Trophoblast cell (in vitro differentiated cells and primary cell): ENCODE measurements at regions not wholly inside any gene's neighbourhood (a gene's known extent, or its start where the extent isn't known, plus 50 kb on each side); places are given as distances from the start of the nearest gene placed in this dataset.

Source experiments
- DNase-seq, 2 donors: peaks; one replicate each; pipeline ENCODE4 v3.0.0-alpha.2; 2016
- H2AFZ ChIP-seq: 2 replicates; pipeline ENCODE4 v1.6.1; 2013; ENCODE audit warnings: low read length, moderate library complexity, mild to moderate bottlenecking; ENCODE audit not compliant: insufficient read depth, poor library complexity
- H2AK5ac ChIP-seq: 2 replicates; pipeline ENCODE4 v1.6.1; 2013; ENCODE audit warnings: mild to moderate bottlenecking, low read length
- H2BK120ac ChIP-seq: 2 replicates; pipeline ENCODE4 v1.6.1; 2013; ENCODE audit warnings: low read length, mild to moderate bottlenecking, moderate library complexity; ENCODE audit not compliant: insufficient read depth, poor library complexity
- H2BK12ac ChIP-seq: 2 replicates; pipeline ENCODE4 v1.6.1; 2013; ENCODE audit warnings: mild to moderate bottlenecking, low read length, moderate library complexity
- H2BK5ac ChIP-seq: 2 replicates; pipeline ENCODE4 v1.6.1; 2013; ENCODE audit warnings: low read length, low read depth, moderate library complexity, mild to moderate bottlenecking; ENCODE audit not compliant: poor library complexity
- H3K14ac ChIP-seq: 2 replicates; pipeline ENCODE4 v1.6.1; 2013; ENCODE audit warnings: mild to moderate bottlenecking, low read length
- H3K18ac ChIP-seq: 2 replicates; pipeline ENCODE4 v1.6.1; 2013; ENCODE audit warnings: mild to moderate bottlenecking, low read length
- H3K23ac ChIP-seq: 2 replicates; pipeline ENCODE4 v1.6.1; 2013; ENCODE audit warnings: low read length
- H3K27ac ChIP-seq: 2 replicates; pipeline ENCODE4 v1.5.1; 2013; ENCODE audit warnings: low read depth, mild to moderate bottlenecking, inconsistent platforms, low read length, moderate library complexity
- H3K27me3 ChIP-seq: 2 replicates; pipeline ENCODE4 v1.6.1; 2013; ENCODE audit warnings: inconsistent platforms, mild to moderate bottlenecking, low read length, moderate library complexity; ENCODE audit not compliant: insufficient read depth
- H3K36me3 ChIP-seq, 2 experiments: 1 replicate in 1 of 2; 2 replicates in 1 of 2; pipeline ENCODE4 v1.6.1; 2013; ENCODE audit warnings: low read length in 2 of 2, mild to moderate bottlenecking in 2 of 2, moderate library complexity in 1 of 2; ENCODE audit not compliant: insufficient read depth in 2 of 2, control insufficient read depth in 1 of 2
- H3K4ac ChIP-seq: 2 replicates; pipeline ENCODE4 v1.6.1; 2013; ENCODE audit warnings: low read depth, mild to moderate bottlenecking, low read length, moderate library complexity
- H3K4me1 ChIP-seq, 2 experiments: 1 replicate in 1 of 2; 2 replicates in 1 of 2; pipeline ENCODE4 v1.6.1; 2013; ENCODE audit warnings: low read length in 2 of 2, mild to moderate bottlenecking in 2 of 2, moderate library complexity in 1 of 2; ENCODE audit not compliant: insufficient read depth in 2 of 2, control insufficient read depth in 1 of 2
- H3K4me2 ChIP-seq: 2 replicates; pipeline ENCODE4 v1.6.1; 2013; ENCODE audit warnings: inconsistent platforms, mild to moderate bottlenecking, low read length, moderate library complexity
- H3K4me3 ChIP-seq: 2 replicates; pipeline ENCODE4 v1.5.1; 2013; ENCODE audit warnings: mild to moderate bottlenecking, low read depth, low read length, inconsistent platforms
- H3K79me1 ChIP-seq: one replicate; pipeline ENCODE4 v1.6.1; 2013; ENCODE audit warnings: low read length
- H3K79me2 ChIP-seq: 2 replicates; pipeline ENCODE4 v1.6.1; 2013; ENCODE audit warnings: low read length, mild to moderate bottlenecking; ENCODE audit not compliant: control insufficient read depth, insufficient read depth, poor library complexity
- H3K9ac ChIP-seq: 2 replicates; pipeline ENCODE4 v1.6.1; 2013; ENCODE audit warnings: mild to moderate bottlenecking, low read length
- H3K9me3 ChIP-seq: 2 replicates; pipeline ENCODE4 v1.6.1; 2013; ENCODE audit warnings: low read depth, mild to moderate bottlenecking, control low read depth, inconsistent platforms, low read length; ENCODE audit not compliant: insufficient read depth
- H4K12ac ChIP-seq: 2 replicates; pipeline ENCODE4 v1.6.1; 2013; ENCODE audit warnings: low read depth, mild to moderate bottlenecking, low read length, moderate library complexity
- H4K8ac ChIP-seq: 2 replicates; pipeline ENCODE4 v1.6.1; 2013; ENCODE audit warnings: low read depth, mild to moderate bottlenecking, low read length, moderate library complexity
- H4K91ac ChIP-seq: one replicate; pipeline ENCODE4 v1.6.1; 2013; ENCODE audit warnings: low read depth, mild to moderate bottlenecking, low read length, moderate library complexity
- WGBS: extraction: QIAGEN DNeasy Blood & Tissue Kit; methylation state at CpG from one replicate; pipeline ENCODE4 v1.1.7; 2013; ENCODE audit warnings: missing lambda C conversion rate; ENCODE audit not compliant: insufficient read length, insufficient coverage; ENCODE audit errors: extremely low coverage; 5-methylcytosine and 5-hydroxymethylcytosine counted together

- H3K4me3 ChIP-seq: peak overlapping the region; percentile 49
- no peak overlapping the region for H4K91ac ChIP-seq
- H2BK12ac ChIP-seq: no peak overlapping the region
- no peak overlapping the region for H3K27ac ChIP-seq
- peak overlapping the region; percentile 61 for H3K4me2 ChIP-seq
- no peak overlapping the region for H2BK120ac ChIP-seq
- H2AFZ ChIP-seq: no peak overlapping the region
- no peaks in the 10 kb centered on the region for H3K36me3 ChIP-seq
- H3K9ac ChIP-seq: no peak overlapping the region
- no peak overlapping the region for H3K4ac ChIP-seq
- peaks cover 16 to 32% of the 10 kb centered on the region in 2 experiments for H3K4me1 ChIP-seq
- no peak overlapping the region for H2AK5ac ChIP-seq
- no peak for DNase-seq
- WGBS: no CpG with 5 or more reads among the region's 13 CpGs
- peaks cover 5% of the 10 kb centered on the region for H3K79me1 ChIP-seq
- no peak overlapping the region for H4K8ac ChIP-seq
- H3K14ac ChIP-seq: no peak overlapping the region
- H3K79me2 ChIP-seq: no peaks in the 10 kb centered on the region
- no peak overlapping the region for H3K23ac ChIP-seq
- no peaks in the 10 kb centered on the region for H3K27me3 ChIP-seq
- no peak overlapping the region for H2BK5ac ChIP-seq
- H3K9me3 ChIP-seq: peaks cover 2% of the 10 kb centered on the region
- H4K12ac ChIP-seq: no peak overlapping the region
- H3K18ac ChIP-seq: no peak overlapping the region
These were observed 80.6 kb upstream of the NKD1 start for GRCh38 chr16:50467559-50467942.

- no peaks in the 10 kb centered on the region for H3K27me3 ChIP-seq
- WGBS: no CpG with 5 or more reads among the region's 2 CpGs
- DNase-seq: no peak
These were observed 82.0 kb upstream of the NKD1 start for GRCh38 chr16:50466170-50466569.

GRCh38 chr16:50464325-50465290, 83.6 kb upstream of the NKD1 start:
- no CpG with 5 or more reads among the region's 16 CpGs for WGBS
- Histone ChIP-seq H3K4ac (no peak overlapping the region), H3K4me3 (no peak overlapping the region), H3K27me3 (no peaks in the 10 kb centered on the region), H3K4me1 (peaks cover 16 to 28% of the 10 kb centered on the region in 2 experiments), H2BK120ac (no peak overlapping the region), H3K9me3 (peaks cover 2% of the 10 kb centered on the region), H2AK5ac (no peak overlapping the region), H3K36me3 (no peaks in the 10 kb centered on the region), H2BK5ac (no peak overlapping the region), H3K27ac (no peak overlapping the region), H3K23ac (no peak overlapping the region), H3K9ac (no peak overlapping the region), H4K12ac (no peak overlapping the region), H3K14ac (no peak overlapping the region), H3K4me2 (no peak overlapping the region), H2AFZ (no peak overlapping the region), H3K79me2 (no peaks in the 10 kb centered on the region), H2BK12ac (peak overlapping the region; percentile 11), H3K18ac (no peak overlapping the region), H4K8ac (no peak overlapping the region), H4K91ac (no peak overlapping the region), H3K79me1 (peaks cover 5% of the 10 kb centered on the region)
- DNase-seq: no peak

More at GRCh38 chr16:50466170-50466569, 82.0 kb upstream of the NKD1 start:
- H2BK120ac ChIP-seq: no peak overlapping the region
- peaks cover 2% of the 10 kb centered on the region for H3K9me3 ChIP-seq
- H2BK5ac ChIP-seq: no peak overlapping the region
- no peak overlapping the region for H3K27ac ChIP-seq
- no peaks in the 10 kb centered on the region for H3K79me2 ChIP-seq
- peaks cover 5% of the 10 kb centered on the region for H3K79me1 ChIP-seq
- H3K18ac ChIP-seq: no peak overlapping the region
- H3K23ac ChIP-seq: no peak overlapping the region
- peaks cover 16 to 32% of the 10 kb centered on the region in 2 experiments for H3K4me1 ChIP-seq
- H3K4me2 ChIP-seq: no peak overlapping the region
- no peak overlapping the region for H3K4ac ChIP-seq
- no peak overlapping the region for H4K8ac ChIP-seq
- peak overlapping the region; percentile 21 for H3K14ac ChIP-seq
- H2BK12ac ChIP-seq: peak overlapping the region; percentile 12
- no peak overlapping the region for H2AFZ ChIP-seq
- H3K4me3 ChIP-seq: no peak overlapping the region
- H3K9ac ChIP-seq: no peak overlapping the region
- peak overlapping the region; percentile 20 for H2AK5ac ChIP-seq
- no peak overlapping the region for H4K12ac ChIP-seq
- peak overlapping the region; percentile 40 for H4K91ac ChIP-seq
- H3K36me3 ChIP-seq: no peaks in the 10 kb centered on the region

GRCh38 chr16:50463581-50464324, 84.4 kb upstream of the NKD1 start:
- no peak for DNase-seq
- Histone ChIP-seq H3K9ac (no peak overlapping the region), H3K27ac (no peak overlapping the region), H2AK5ac (no peak overlapping the region), H3K14ac (no peak overlapping the region), H3K4me1 (peaks cover 15 to 20% of the 10 kb centered on the region in 2 experiments), H3K27me3 (no peaks in the 10 kb centered on the region), H2BK12ac (no peak overlapping the region), H4K91ac (no peak overlapping the region), H3K4ac (no peak overlapping the region), H3K36me3 (no peaks in the 10 kb centered on the region), H3K9me3 (peaks cover 2% of the 10 kb centered on the region), H3K4me2 (no peak overlapping the region), H2BK120ac (no peak overlapping the region), H3K79me2 (no peaks in the 10 kb centered on the region), H4K12ac (no peak overlapping the region), H3K18ac (no peak overlapping the region), H2BK5ac (no peak overlapping the region), H2AFZ (no peak overlapping the region), H3K79me1 (peaks cover 5% of the 10 kb centered on the region), H3K4me3 (no peak overlapping the region), H4K8ac (no peak overlapping the region), H3K23ac (no peak overlapping the region)
- WGBS: no CpG with 5 or more reads among the region's 3 CpGs
